ENCODE measurements at regions not wholly inside any gene's neighbourhood (a gene's known extent, or its start where the extent isn't known, plus 50 kb on each side); places are given as distances from the start of the nearest gene placed in this dataset.

- no peak for TF ChIP-seq ZNF530 (CRISPR knock-in tag; IDR thresholded peaks at IDR 0.05; ENCODE audit: low read depth)
- no peak for TF ChIP-seq POLR2AphosphoS5 (IDR thresholded peaks at IDR 0.05; ENCODE audit: low read depth, low read length)
- no peak for TF ChIP-seq ZNF496 (CRISPR knock-in tag; IDR thresholded peaks at IDR 0.05; ENCODE audit: insufficient replicate concordance)
- TF ChIP-seq ZSCAN5A (CRISPR knock-in tag; IDR thresholded peaks at IDR 0.05; ENCODE audit: borderline replicate concordance): no peak
- TF ChIP-seq MEF2D (CRISPR knock-in tag; IDR thresholded peaks at IDR 0.05): no peak
- TF ChIP-seq ZIK1 (CRISPR knock-in tag; IDR thresholded peaks at IDR 0.05; ENCODE audit: borderline replicate concordance, low read depth): no peak
- no peak for TF ChIP-seq ATF5 (CRISPR knock-in tag; IDR thresholded peaks at IDR 0.05; ENCODE audit: low read depth)
Measured at GRCh38 chr18:78809845-78810244, 169.8 kb upstream of the SALL3 start.

Data from HepG2 (cell line).